GM18505 (cell line): ENCODE measurements at regions not wholly inside any gene's neighbourhood (a gene's known extent, or its start where the extent isn't known, plus 50 kb on each side); places are given as distances from the start of the nearest gene placed in this dataset.

Source experiments
- ATAC-seq: cut with Tn5 transposase; IDR thresholded peaks from one replicate; pipeline ENCODE4 v1.9.1; 2021; ENCODE audit not compliant: unreplicated experiment
- POLR2A ChIP-seq: IDR thresholded peaks from 4 replicates; pipeline ENCODE4 v1.6.1; 2011; ENCODE audit warnings: borderline replicate concordance; ENCODE audit not compliant: insufficient read depth, insufficient read length; ENCODE audit errors: extremely low read depth

DNA sequence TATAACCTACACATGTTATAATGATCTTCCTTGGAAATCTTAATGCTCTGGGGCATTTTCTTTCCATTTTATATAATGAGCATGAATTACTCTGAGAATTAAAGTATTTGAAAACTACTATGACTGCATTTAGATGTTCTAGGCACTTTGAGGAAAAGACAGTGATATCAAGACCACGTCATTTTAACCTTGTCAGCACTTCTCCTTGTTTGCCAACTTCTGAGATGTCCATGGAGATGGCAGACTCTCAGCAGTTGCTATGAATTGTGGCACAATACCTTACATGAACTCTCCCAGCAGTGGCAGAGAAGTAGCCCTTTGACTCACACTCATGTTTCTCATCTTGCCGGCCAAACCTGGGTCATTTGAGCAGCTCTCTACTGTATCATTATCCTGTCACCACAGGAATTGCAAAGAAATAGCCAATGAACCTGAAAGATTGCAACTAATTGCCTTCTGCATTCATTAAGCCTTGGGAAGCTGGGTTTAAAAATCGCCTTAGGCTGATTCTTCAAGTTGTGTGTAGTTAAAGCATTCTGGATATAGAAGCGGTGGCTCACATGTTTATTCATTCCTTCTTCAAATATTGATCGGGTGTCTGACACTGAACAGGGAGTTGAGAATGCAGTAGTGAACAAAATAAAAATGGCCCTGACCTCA lies 272.2 kb upstream of the CFAP20DC start:
- TF ChIP-seq POLR2A: no peak
- no peak for ATAC-seq

DNA sequence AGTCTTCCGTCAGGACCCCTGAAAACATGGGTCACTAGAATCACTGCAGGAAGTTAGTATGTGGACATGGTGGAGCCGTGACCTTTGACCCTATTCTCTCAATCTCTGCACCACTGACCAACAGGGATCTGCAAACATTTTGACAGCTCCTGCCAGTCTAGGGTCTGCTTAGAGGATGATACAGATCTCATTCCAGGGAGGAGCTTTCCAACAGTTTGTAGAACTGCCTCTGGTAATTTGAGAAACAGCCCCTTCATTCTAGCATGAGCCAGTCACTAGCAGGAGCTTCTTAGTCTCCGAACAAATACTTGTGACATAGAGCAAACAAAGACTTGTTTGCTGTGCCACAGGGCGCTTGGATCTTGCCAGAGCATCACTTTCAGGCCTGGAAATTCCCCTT lies 270.3 kb upstream of the CFAP20DC start:
- no peak for TF ChIP-seq POLR2A
- ATAC-seq: no peak

DNA sequence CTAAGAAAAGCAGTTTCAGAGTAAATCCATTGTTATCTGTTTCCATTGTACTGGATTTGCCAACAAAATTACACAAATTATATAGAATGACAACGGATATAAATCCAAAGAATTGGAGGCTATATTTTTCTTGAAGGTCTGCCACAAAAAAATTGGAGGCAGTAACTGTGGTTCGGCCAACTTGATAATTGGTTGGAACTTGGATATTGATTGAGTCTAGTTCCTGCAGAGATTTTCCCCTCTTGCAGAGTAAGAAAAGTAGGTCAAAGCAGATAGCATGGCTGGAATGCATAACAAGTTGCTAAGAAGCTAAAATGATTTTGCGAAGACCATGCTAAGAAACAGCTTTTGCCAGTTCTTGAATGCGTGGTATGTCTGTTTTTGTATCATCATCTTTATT lies 269.6 kb upstream of the CFAP20DC start:
- no peak for ATAC-seq

GRCh38 chr3:59318881-59319280 lies 269.1 kb upstream of the CFAP20DC start:
- no peak for ATAC-seq
- TF ChIP-seq POLR2A: no peak

More for the DNA sequence above, 269.6 kb upstream of the CFAP20DC start:
- no peak for TF ChIP-seq POLR2A

GRCh38 chr3:59317386-59317785 lies 267.6 kb upstream of the CFAP20DC start:
- ATAC-seq: no peak
- TF ChIP-seq POLR2A: no peak

- ATAC-seq: no peak
- no peak for TF ChIP-seq POLR2A
Measured at GRCh38 chr3:59316688-59317275, 267.0 kb upstream of the CFAP20DC start.

DNA sequence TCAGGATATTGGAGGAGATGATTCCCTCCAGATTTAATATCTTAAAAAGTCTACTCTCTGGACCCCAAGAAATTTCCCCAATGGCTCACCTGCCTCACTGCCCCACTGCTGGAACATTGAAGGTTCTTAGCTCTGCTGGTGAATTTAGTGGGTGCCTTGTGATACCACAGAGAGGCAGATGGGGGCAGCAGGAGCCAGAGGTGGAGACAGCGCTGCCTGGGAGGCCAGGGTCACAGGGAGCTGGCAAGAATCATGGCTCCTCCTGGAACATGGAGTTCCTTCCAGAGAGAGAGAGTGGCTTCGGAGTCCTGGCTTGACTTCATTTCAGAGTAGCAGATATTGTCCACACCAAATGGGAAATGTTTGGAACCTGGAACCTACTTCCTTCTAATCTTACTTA lies 263.5 kb upstream of the CFAP20DC start:
- ATAC-seq: no peak
- TF ChIP-seq POLR2A: no peak

GRCh38 chr3:59311231-59311630 lies 261.4 kb upstream of the CFAP20DC start:
- TF ChIP-seq POLR2A: no peak
- no peak for ATAC-seq

DNA sequence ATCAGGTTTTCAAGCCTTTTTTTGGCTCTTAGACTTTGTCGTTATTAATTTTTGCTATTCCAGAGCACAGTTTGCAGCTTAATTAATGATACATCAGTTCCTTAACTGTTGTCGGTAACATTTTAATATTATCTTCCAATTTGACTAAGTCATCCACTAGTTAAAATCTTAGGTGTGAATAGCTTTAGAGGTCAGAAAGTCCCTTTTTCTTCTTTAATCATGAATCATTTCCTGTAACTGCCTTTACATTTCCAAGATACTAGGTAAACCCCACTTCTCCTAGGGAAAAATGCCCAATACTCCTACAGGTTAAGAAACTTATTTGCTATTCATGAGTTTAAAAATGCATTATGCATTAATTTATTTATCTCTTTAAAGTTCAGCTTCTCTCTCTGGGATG lies 260.9 kb upstream of the CFAP20DC start:
- no peak for ATAC-seq
- TF ChIP-seq POLR2A: no peak

DNA sequence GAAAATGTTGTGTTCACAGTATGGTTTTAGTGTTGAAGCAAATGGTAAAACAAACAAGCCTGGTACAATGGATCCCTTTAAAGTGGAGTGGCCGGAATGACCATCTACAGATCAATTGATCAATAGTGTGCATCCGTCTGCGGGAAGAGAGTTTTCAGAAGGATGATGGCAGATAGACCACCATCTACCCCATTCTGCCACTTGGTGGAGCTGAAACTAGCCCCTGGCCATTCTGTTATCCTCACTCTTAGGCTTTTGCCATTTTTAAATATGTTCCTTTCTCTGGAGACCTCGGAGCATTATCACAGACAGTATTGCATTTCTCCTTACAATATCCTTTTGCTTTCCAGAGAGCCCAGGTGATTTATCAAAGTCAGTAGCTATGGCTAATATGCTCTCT lies 258.9 kb upstream of the CFAP20DC start:
- no peak for ATAC-seq

GRCh38 chr3:59308001-59308400 lies 258.2 kb upstream of the CFAP20DC start:
- ATAC-seq: no peak
- no peak for TF ChIP-seq POLR2A

More for the DNA sequence above, 258.9 kb upstream of the CFAP20DC start:
- TF ChIP-seq POLR2A: no peak

- no peak for TF ChIP-seq POLR2A
- no peak for ATAC-seq
Measured at GRCh38 chr3:59306436-59306835, 256.6 kb upstream of the CFAP20DC start.

DNA sequence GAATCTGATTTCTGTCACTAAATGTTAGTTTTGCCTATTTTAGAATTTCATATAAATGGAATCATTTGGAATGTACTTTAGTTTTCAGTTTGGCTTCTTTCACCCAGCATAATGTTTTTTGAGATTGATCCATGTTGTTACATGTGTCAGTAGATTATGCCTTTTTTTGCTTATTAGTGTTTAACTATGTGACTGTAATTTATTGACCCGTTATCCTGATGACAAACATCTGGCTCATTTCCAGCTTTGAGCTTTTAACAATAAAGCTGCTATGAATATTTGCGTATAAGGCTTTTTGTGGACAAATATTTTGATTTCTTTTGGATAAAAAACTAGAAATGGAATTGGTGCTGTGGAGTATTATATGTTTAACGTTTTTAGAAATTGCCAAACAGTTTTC lies 254.5 kb upstream of the CFAP20DC start:
- no peak for ATAC-seq
- TF ChIP-seq POLR2A: no peak

DNA sequence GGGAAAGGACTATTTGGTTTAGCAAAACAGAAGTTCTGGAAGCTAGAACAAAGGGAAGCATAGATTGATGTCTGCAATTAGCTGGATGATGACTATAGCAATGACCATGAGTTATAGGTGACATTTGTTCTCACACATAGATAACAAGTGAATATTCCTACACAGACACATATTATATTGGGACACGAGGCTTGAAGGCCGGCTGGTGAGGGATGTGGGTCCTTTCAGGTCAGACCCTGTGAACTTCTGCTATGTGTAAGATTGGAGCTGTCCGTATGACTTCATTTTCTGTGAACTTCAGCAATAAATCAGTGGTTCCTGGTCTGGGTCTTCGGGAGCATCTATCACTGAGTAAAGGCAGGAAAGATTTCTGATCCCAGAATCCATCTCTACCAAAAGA lies 253.6 kb upstream of the CFAP20DC start:
- TF ChIP-seq POLR2A: no peak
- ATAC-seq: no peak
